ENCODE measurements at regions not wholly inside any gene's neighbourhood (a gene's known extent, or its start where the extent isn't known, plus 50 kb on each side); places are given as distances from the start of the nearest gene placed in this dataset.

- TF ChIP-seq YY1 (IDR thresholded peaks at IDR 0.05; ENCODE audit: insufficient read depth, insufficient read length) (no peak), SUZ12 (IDR thresholded peaks at IDR 0.05; ENCODE audit: extremely low read depth, insufficient read depth, insufficient read length) (no peak), ZNF274 (IDR thresholded peaks at IDR 0.05; ENCODE audit: low read depth, low read length) (no peak)
These were observed 506.7 kb downstream of the CMPK2 start for GRCh38 chr2:6358985-6359384.

Measured in NT2/D1 (cell line).